HPDE6-E6E7 (cell line): ENCODE measurements at regions not wholly inside any gene's neighbourhood (a gene's known extent, or its start where the extent isn't known, plus 50 kb on each side); places are given as distances from the start of the nearest gene placed in this dataset.
"Not testable (repeated sequence)": the region's sequence is repeated elsewhere in the genome, so short reads cannot be mapped to it uniquely, and the experiment has no call there.

Source experiments
- DNase-seq: peaks from one replicate; pipeline ENCODE4 v3.0.0; 2011; ENCODE audit warnings: missing footprints; ENCODE audit errors: extremely low spot score

DNA sequence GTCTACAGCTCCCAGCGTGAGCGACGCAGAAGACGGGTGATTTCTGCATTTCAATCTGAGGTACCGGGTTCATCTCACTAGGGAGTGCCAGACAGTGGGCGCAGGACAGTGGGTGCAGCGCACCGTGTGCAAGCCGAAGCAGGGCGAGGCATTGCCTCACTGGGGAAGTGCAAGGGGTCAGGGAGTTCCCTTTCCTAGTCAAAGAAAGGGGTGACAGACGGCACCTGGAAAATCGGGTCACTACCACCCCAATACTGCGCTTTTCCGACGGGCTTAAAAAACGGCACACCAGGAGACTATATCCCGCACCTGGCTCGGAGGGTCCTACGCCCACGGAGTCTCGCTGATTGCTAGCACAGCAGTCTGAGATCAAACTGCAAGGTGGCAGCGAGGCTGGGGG lies 95.6 kb downstream of the GPX5 start:
- not testable (repeated sequence) for DNase-seq

DNA sequence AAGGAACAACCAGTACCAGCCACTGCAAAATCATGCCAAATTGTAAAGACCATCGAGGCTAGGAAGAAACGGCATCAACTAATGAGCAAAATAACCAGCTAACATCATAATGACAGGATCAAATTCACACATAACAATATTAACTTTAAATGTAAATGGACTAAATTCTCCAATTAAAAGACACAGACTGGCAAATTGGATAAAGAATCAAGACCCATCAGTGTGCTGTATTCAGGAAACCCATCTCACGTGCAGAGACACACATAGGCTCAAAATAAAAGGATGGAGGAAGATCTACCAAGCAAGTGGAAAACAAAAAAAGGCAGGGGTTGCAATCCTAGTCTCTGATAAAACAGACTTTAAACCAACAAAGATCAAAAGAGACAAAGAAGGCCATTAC lies 97.6 kb downstream of the GPX5 start:
- DNase-seq, result not testable (repeated sequence)

DNA sequence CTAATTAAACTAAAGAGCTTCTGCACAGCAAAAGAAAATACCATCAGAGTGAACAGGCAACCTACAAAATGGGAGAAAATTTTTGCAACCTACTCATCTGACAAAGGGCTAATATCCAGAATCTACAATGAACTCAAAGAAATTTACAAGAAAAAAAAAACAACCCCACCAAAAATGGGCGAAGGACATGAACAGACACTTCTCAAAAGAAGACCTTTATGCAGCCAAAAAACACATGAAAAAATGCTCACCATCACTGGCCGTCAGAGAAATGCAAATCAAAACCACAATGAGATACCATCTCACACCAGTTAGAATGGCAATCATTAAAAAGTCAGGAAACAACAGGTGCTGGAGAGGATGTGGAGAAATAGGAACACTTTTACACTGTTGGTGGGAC lies 100.7 kb downstream of the GPX5 start:
- not testable (repeated sequence) for DNase-seq

DNA sequence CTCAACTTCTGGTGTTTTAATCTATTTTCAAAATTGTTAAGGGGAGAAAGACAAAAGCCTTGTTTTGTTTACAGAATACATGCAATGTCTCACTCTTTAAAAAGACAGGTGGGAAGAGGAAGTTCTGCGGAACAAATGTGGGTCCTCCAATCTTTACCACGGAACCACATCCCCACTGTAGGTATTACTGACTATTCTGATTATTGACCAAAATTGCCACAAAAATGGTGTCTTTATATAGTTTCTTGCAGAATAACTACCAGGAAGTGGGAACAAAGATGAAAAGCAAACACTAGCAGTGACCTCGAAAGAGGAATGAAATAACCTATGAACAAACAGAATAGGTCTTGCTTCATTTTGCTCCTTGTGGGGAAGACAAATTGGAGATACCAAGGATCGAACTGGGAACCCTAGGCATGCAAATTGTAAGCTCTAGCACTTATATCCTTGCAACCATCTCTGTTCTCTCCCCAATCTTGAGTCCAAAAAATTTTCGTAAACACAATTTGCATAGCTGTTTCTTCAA lies 106.7 kb downstream of the GPX5 start:
- DNase-seq, result no peak

DNA sequence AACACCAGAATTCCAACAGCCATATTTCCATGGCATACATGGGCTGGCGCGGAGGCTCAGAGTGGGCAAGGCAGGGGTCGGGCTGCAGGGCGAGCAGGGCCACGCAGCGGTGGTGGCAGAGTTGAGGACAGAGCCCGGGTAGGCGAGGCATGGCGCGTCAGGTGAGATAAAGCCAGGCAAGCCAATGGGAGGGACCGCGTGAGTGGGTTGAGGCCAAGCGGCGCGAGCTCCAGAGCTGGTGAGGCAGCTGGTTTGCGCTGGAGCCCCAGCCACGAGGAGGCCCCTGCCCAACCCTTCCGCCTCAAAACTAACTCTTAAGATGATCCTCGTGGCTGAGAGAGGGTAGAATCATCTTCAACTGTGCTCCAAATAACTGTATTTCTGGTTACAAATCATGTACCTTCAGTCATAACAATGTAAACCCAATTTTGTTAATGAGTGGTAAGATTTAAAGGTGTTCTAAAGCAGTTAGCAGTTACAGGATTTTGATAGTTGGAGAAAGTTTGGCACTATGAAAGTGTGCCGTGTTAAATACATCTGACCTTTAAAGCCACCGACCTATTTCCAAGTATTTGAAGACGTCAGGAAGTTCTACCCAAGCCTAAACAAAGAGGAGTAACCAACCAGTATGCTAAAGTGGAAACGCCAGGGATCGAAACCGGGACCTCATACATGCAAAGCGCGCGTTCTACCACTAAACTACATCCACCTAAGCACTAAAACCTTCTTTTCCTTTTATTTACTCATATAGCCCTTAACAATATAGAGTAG lies 107.9 kb downstream of the GPX5 start:
- no peak for DNase-seq

DNA sequence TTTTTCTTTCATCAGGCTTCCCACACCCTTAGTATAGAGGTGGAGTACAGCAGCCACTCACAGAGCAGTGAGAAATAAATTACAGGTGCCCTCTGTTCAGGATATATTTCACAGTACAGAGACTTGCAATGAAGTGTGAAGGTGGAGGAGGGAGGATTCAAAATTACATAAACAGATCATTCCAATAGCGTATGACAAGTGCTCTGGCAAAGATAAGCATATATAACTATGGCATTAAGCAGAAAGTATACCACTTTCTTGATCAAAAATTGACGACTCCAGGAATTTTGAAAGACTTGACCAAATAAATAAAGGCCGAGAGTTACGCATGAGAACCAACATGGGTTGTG lies 108.7 kb downstream of the GPX5 start:
- no peak for DNase-seq

DNA sequence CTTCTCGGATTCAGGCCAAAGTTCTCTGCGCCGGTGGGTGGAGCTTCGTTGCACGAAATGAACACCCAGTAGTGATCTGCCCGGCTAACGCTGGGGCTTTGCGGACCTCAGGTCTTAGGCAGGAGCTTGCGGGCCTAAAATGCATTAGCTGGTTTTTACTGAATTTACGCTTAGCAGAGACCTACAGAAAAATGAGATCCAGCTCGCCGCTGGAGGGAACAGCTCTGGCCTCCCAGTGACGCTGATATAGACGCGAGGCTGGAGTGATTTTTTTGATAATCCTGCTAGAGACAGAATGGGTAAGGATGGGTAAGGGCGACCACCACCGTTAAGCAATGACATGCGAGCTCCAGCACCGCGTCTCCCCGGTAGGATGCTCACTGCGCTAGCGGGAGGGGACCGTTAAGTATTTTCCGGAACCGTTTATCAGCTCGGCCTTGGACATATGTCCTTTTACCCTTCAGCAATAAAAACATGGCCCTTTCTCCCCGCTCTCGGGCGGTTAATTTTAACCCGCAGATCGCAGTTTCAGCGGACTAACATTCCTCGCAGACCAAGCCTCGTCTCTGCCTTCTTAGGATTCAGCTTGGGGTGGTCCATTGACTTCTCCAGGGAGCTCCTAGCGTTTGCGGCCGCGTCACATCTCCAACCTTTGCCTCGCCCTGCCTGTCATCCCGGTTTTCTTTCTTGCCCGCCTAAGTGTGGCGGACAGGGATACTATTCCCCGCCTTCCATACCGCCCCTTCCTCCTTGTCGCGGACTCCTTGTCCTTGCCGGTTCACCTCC lies 109.3 kb downstream of the GPX5 start:
- no peak for DNase-seq

DNA sequence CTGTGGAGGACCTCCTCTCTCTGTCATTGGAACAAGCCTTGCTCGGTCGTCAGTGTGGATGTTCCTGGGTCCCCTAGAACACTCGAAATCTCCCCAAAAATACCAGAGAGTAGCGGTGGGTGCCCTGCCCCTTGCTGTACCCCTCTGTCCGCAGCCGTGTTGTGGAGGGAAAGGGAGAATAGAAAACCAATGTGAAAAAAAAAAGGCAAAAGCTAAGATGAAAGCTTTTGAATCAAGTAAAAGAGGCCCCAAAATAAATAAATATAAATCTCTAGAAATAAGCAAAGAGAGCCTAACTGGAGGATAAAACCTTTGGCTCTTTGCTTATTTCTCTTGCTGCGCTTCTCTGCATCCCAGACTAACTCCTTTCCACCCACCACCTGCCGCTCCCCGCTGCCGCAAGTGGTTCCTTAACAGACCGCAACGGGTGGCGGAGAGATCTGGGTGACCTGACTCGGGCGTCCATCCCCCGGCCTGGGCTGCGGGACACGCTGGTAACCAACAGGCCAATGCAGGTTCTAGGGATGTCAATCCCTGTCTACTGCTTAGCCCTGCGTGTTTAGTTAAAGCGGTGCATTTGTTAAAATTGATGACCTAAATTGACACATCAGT lies 110.0 kb downstream of the GPX5 start:
- DNase-seq, result no peak

DNA sequence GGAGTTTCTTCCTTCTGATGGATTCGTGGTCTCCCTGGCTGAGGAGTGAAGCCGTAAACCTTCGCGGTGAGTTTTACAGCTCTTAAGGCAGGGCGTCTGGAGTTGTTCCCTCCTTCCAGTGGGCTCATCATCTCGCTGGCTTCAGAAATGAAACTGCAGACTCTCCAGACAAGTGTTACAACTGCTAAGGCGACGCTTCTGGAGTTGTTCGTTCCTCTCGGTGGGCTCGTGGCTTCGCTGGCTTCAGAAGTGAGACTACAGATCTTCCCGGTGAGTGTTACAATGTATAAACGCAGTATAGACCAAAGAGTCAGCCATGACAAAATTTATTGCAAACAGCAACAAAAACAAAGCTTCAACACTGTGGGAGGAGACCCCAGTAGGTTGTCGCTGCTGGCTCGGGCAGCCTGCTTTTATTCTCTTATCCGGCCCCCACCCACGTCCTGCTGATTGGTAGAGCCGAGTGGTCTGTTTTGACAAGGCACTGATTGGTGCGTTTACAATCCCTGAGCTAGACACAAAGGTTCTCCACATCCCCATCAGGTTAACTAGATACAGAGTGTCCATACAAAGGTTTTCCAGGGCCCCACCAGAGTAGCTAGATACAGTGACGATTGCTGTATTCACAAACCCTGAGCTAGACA lies 113.2 kb downstream of the GPX5 start:
- DNase-seq, result no peak

DNA sequence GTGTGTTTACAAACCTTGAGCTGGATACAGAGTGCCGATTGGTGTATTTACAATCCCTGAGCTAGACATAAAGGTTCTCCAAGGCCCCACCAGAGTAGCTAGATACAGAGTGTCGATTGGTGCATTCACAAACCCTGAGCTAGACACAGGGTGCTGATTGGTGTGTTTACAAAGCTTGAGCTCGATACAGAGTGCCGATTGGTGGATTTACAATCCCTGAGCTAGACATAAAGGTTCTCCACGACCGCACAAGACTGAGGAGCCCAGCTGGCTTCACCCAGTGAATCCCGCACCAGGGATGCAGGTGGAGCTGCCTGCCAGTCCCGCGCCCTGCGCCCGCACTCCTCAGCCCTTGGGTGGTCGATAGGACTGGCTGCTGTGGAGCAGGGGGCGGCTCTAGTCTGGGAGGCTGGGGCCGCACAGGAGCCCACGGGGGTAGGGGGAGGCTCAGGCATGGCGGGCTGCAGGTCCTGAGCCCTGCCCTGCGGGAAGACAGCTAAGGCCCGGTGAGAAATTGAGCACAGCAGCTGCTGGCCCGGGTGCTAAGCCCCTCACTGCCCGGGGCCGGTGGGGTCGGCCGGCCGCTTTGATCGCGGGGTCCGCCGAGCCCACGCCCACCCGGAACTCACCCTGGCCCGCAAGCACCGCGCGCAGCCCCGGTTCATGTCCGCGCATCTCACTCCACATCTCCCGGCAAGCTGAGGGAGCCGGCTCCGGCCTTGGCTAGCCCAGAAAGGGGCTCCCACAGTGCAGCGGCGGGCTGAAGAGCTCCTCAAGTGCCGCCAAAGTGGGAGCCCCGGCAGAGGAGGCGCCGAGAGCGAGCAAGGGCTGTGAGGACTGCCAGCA lies 114.0 kb downstream of the GPX5 start:
- DNase-seq, result not testable (repeated sequence)

DNA sequence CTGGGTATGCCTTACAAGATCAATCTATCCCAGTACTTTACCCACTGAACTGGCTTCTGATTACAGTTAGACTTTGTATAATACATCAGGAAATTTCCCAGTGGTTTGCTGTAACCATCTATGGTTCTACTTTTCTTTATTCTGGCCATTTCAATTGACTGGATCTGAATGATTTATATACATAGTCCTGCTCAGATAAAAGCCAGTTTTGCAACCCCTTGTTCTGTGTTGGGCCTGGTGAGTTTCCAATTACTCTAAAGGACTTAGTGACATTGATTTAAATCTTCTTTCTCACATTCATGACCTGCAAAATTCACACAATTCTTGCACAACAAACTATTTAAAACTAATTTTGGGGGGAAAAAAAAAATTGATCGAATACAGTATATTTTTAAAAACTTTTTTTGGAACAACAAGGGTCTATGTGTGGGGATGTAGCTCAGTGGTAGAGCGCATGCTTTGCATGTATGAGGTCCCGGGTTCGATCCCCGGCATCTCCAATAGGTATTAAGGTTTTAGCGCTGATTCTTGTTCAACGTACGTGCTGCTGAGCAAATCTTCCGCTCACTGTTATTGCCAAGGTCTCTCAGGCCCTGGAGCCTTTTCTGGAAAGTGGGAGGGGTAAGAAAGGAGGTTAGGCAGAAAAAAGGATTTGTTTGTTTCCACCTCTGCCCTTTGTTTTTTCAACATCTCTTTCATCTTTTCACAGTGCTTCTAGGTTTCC lies 117.5 kb downstream of the GPX5 start:
- DNase-seq, result peak; percentile 21

DNA sequence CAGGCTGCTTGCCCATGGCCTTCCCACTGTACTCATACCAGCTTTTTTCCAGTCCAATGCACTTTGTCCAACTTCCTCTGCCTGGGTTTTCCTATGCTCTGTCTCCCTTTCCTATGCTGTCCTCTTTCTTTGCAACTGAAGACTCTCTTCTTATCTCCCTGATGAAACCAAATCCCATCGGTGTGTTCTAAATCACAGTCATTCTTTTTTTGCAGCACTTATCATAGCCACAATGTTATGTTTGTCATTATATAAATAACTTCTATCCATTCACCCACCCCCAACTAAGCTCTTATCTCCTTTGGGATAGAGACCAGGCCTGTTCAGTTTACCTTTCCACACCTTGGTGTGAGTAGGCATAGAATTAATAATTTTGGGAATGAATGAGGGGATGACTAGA lies 121.0 kb downstream of the GPX5 start:
- DNase-seq, result no peak

DNA sequence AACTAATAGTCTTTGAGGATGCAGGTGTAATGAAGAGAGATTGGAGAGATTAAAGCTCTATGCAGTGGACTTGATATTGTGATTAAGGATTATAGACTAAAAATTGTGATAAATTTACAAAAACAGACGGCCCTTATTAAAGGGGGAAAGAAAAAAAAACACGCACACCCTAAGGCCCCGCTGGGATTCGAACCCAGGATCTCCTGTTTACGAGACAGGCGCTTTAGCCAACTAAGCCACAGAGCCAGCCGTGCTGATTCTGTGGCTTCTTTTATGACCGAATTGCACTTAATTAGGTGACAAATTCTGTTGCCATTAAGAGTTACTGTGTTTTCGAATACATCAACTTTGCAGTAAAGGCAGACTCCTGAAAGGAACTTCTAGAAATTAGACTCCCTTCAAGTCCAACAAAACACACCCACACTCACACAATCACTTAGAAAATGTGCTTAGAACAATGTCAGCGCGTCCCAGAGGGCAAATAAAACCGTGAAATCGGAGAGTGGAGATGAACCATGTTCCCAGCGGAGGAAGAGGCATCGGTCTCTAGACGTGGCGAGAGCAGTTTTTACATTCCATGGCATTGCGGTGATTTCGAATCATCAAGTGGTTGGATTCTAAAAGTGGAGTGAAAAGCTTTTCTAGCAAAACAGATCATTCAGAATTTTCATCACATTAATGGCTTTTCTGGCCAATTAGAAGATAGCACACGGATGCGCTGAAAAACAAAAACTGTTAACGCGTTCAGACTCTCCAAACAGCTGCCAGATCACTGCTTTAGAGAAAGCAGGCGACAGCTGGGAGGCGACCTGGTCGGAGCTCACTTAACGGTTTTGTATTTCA lies 122.6 kb downstream of the GPX5 start:
- peak; percentile 25 for DNase-seq

DNA sequence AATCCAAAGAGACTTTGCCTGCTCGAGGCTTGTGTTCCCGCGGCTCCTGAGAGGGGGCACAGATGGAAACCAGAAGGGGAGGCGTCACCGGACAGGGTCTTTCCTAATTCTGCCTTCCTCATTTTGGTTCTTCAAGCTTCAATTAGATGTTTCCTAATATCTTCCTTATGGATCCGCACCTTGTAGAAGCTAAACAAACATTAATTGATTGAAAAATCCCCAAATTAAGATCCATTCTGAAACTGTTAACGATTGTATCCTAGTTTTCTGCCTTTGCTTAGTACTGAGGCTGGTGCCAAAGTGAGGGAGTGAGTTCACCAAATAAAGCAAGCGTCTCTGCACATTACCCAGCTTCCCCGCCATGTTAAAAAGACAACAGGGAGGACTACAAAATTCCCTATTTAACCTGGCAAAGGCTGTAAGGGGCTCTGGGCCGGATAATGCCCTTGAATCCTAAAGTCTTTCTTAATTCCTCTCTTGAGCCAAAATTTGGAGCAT lies 123.2 kb downstream of the GPX5 start:
- no peak for DNase-seq

DNA sequence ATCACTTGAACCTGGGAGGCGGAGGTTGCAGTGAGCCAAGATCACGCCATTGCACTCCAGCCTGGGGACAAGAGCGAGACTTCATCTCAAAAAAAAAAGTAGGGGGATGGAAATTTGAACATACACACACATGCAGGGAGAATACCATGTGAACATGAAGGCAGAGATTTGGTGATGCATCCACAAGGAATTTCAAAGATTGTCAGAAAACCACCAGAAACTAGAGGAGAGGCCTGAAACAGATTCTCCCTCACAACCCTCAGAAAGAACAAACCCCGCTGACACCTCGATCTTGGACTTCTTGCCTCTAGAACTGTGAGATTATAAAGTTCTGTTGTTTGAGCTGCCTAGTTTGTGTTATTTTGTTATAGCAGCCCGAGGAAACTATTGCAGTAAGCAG lies 125.5 kb downstream of the GPX5 start:
- no peak for DNase-seq

DNA sequence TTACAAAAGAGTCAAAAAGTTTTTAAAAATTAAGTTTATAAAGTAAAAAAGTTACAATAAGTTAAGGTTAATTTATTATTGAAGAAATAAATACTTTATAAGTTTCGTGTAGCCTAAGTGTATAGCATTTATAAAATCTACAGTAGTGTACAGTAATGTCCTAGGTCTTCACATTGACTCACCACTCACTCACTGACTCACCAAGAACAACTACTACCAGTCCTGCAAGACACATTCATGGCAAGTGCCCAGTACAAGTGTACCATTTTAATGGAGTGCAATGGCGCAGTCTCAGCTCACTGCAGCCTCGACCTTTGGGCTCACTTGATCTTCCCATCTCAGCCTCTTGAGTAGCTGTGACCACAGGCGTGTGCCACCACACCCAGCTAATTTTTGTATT lies 128.2 kb downstream of the GPX5 start:
- no peak for DNase-seq

DNA sequence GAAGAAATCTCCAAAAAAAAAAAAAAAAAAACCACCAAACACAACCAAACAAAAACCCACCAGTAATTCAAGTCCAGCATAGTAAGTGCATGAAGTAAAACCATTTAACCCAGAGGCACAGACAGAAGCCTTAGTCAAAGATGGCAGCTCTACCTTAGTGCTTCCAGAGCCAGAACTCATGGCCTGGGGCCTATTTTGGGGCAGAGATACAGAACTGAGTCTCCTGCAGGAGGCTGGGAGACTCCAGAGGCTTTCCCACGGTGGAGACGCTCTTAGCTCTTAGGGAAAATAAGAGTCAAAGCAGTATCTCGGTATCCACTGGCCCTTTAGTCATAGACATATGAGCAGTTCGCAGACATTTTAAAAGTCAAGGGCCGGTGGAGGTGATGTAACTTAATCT lies 129.5 kb downstream of the GPX5 start:
- DNase-seq, result no peak

DNA sequence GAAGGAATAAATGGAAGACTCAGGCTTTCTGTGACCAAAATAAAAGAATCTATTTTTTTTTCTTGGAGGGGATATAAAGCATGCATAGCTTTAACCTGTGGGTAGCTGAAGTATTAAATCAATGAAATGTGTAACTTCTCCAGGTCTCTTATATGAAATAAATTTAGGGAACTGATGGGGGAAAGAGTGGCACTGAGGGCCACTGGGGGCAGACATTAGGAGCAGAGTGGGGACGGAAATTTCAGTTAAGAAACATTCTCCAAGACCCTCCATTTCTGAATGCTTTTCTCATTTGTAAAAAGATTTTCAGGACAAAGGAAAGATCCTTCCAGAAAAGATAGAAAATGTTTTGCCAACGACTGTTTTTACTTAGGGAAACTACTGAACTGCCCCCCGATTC lies 131.0 kb downstream of the GPX5 start:
- DNase-seq, result no peak

DNA sequence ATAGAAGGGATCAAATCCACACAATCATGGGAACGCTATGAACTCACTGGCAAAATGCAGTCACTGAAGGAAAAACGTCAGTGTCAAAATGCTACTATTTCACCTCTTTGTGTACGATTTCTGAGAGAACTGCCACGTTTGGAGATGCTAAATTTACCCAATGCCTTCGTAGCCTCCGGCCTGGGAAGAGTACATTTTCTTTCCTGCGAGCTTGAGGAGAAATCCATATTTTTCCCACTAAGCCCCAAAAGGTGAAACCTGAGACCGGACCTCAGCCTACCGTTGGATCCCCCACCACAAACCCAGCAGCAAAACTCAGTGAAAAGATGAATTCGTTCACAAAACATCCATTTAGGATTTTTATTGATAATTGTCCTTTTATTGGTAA lies 131.7 kb downstream of the GPX5 start:
- DNase-seq, result no peak
